ENCODE measurements at regions not wholly inside any gene's neighbourhood (a gene's known extent, or its start where the extent isn't known, plus 50 kb on each side); places are given as distances from the start of the nearest gene placed in this dataset.

DNA sequence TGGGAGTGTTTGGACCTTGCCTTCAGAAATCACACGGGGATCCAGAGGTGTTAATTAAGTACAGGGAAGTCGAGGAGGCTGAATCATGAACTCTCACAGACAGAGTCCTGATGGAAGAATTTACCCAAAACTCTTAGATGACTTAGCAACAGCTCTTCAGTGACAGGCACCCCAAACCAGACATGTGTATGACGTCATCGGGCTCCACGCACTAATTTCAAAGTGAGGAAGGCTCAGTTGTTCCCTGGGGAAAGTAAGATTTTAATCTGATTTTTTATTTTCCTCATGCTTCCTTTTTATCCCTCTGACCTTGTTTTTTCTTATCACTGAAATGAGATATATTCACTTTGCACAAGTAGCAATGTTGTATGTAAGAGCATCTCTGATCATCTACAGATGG, 1363.5 kb downstream of the AACS start:
- no peak for DNase-seq
- Histone ChIP-seq H2BK12ac (ENCODE audit: insufficient read length, low read depth, low read length) (no peak overlapping the region), H3K4me1 (ENCODE audit: insufficient read depth, low read length) (no peaks in the 10 kb centered on the region), H3K9me3 (ENCODE audit: control insufficient read depth, low read depth, low read length) (no peaks in the 10 kb centered on the region), H3K27me3 (ENCODE audit: insufficient read depth, low read length) (no peaks in the 10 kb centered on the region), H2BK120ac (ENCODE audit: low read depth, low read length, poor library complexity, severe bottlenecking) (no peak overlapping the region), H3K23me2 (ENCODE audit: insufficient read length, low read depth, low read length, poor library complexity, severe bottlenecking) (no peaks in the 10 kb centered on the region), H4K91ac (ENCODE audit: insufficient read length, low read depth, low read length) (no peak overlapping the region), H2BK20ac (ENCODE audit: low read depth, low read length, poor library complexity, severe bottlenecking) (no peak overlapping the region), H3K79me2 (ENCODE audit: insufficient read depth, low read length) (no peaks in the 10 kb centered on the region), H3K56ac (ENCODE audit: insufficient read length, low read depth, low read length) (no peak overlapping the region), H4K5ac (ENCODE audit: insufficient read length, low read depth, low read length) (no peak overlapping the region), H3K4ac (ENCODE audit: low read depth, low read length) (no peak overlapping the region), H3K9ac (ENCODE audit: extremely low read depth, insufficient read length, low read length) (no peak overlapping the region), H3K27ac (ENCODE audit: insufficient read length, low read depth, low read length) (no peak overlapping the region), H3K79me1 (ENCODE audit: insufficient read depth, low read depth, low read length, poor library complexity, severe bottlenecking) (no peaks in the 10 kb centered on the region), H3K14ac (ENCODE audit: insufficient read depth, low read length) (no peak overlapping the region), H2AK5ac (ENCODE audit: insufficient read length, low read length) (no peak overlapping the region), H3K23ac (ENCODE audit: insufficient read length, low read depth, low read length) (no peak overlapping the region), H4K8ac (replicated peaks; ENCODE audit: insufficient read length, low read depth, low read length) (no peak overlapping the region), H2BK15ac (ENCODE audit: low read depth, low read length) (no peak overlapping the region), H4K20me1 (ENCODE audit: control insufficient read depth, insufficient read depth, insufficient read length) (no peaks in the 10 kb centered on the region), H3K4me2 (ENCODE audit: insufficient read depth, insufficient read length, low read length) (no peak overlapping the region), H3T11ph (ENCODE audit: low read length) (no peak overlapping the region), H2AFZ (ENCODE audit: low read length) (no peak overlapping the region), H2BK5ac (ENCODE audit: insufficient read length, low read length) (no peak overlapping the region), H3K18ac (ENCODE audit: insufficient read length, low read depth, low read length) (no peak overlapping the region)
- Mint-ChIP-seq H3K36me3 (ENCODE audit: insufficient read depth in 1 of 3, low read depth in 3 of 3) (peaks cover 0 to 5% (median 0%) of the 10 kb centered on the region in 3 experiments; a peak in 4 of 7 replicates), H3K27ac (no peak overlapping the region), H3K4me1 (peaks cover 8 to 11% of the 10 kb centered on the region in 2 experiments), H3K4me3 (no peak overlapping the region), H3K9me3 (peaks cover 4 to 7% of the 10 kb centered on the region in 2 experiments; a peak in 4 of 5 replicates), H3K27me3 (ENCODE audit: low read depth) (no peaks in the 10 kb centered on the region)
- TF ChIP-seq, protein P1, sequence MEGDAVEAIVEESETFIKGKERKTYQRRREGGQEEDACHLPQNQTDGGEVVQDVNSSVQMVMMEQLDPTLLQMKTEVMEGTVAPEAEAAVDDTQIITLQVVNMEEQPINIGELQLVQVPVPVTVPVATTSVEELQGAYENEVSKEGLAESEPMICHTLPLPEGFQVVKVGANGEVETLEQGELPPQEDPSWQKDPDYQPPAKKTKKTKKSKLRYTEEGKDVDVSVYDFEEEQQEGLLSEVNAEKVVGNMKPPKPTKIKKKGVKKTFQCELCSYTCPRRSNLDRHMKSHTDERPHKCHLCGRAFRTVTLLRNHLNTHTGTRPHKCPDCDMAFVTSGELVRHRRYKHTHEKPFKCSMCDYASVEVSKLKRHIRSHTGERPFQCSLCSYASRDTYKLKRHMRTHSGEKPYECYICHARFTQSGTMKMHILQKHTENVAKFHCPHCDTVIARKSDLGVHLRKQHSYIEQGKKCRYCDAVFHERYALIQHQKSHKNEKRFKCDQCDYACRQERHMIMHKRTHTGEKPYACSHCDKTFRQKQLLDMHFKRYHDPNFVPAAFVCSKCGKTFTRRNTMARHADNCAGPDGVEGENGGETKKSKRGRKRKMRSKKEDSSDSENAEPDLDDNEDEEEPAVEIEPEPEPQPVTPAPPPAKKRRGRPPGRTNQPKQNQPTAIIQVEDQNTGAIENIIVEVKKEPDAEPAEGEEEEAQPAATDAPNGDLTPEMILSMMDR (conservative IDR thresholded peaks at IDR 0.05): no peak
- no CpG with 5 or more reads among the region's 5 CpGs for WGBS (ENCODE audit: extremely low coverage, insufficient read length, low lambda C conversion rate)

Measured in H9 (cell line).